PFSK-1 (cell line): ENCODE measurements at regions not wholly inside any gene's neighbourhood (a gene's known extent, or its start where the extent isn't known, plus 50 kb on each side); places are given as distances from the start of the nearest gene placed in this dataset.

Experiments used
- FOXP2 ChIP-seq: optimal IDR thresholded peaks from 2 replicates; pipeline ENCODE3; 2011; ENCODE audit warnings: borderline replicate concordance, control low read depth, inconsistent platforms; ENCODE audit not compliant: insufficient read depth; ENCODE audit errors: extremely low read length, extremely low read depth
- POLR2AphosphoS5 ChIP-seq: IDR thresholded peaks from 2 replicates; pipeline ENCODE4 v1.6.1; 2012; ENCODE audit warnings: low read depth, mild to moderate bottlenecking, control low read depth, low read length, moderate library complexity
- SIN3A ChIP-seq: IDR thresholded peaks from 2 replicates; pipeline ENCODE4 v1.6.1; 2012; ENCODE audit warnings: mild to moderate bottlenecking, low read length, moderate library complexity, borderline replicate concordance; ENCODE audit not compliant: insufficient read depth
- TAF1 ChIP-seq: IDR thresholded peaks from 2 replicates; pipeline ENCODE4 v1.6.1; 2012; ENCODE audit warnings: low read length, control low read depth, borderline replicate concordance; ENCODE audit not compliant: insufficient read depth
- TF ChIP-seq, protein P1 (sequence below), 2 experiments: IDR thresholded peaks; 2 replicates each; pipeline versions ENCODE4 v1.6.1 to v1.8.0; 2011 to 2012; ENCODE audit warnings: low read depth in 2 of 2, low read length in 2 of 2, control low read depth in 1 of 2, inconsistent platforms in 1 of 2, mild to moderate bottlenecking in 1 of 2, moderate library complexity in 1 of 2; ENCODE audit not compliant: insufficient read depth in 1 of 2

DNA sequence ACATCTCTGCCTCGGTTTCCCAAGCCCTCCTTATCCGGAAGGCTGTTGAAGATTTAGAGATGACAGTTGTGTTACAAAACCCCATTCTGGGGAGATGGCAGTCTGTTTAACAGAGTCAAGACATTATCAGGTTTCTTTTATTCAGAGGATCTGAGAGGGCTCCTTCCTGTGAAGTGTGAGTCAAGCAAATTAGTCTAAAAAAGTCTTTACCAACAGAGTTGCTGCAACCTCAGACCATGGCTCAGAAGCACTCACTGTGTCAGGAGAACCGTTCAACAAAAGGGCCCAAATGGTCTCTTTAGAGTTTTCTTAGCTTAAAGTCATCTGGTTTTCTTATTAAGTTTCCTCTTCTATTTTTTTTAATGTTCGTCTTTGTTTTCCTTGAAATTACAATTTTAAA is 717.8 kb downstream of the EPM2A start:
- no peak for TF ChIP-seq FOXP2

DNA sequence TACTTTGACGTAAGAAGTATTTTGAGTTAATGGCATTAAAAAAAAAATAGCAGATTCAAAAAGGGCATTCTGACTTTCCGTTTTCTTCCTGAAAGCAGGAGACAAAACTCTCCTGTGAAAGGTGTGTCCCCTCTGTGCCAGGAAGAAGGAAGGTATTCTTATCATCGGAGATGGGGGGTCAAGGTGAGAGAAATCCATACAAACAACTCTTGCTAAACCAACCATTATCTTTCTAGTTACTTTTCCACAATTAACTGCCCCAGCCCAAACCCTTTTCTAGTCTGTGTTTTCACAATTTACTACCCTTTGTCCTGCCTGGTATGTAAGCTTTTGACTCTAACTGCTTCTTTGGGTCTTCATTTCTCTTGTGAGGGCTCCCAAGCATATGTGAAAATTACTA is 717.3 kb downstream of the EPM2A start:
- TF ChIP-seq TAF1 (no peak), SIN3A (no peak), POLR2AphosphoS5 (no peak), FOXP2 (no peak)
- TF ChIP-seq, protein P1, sequence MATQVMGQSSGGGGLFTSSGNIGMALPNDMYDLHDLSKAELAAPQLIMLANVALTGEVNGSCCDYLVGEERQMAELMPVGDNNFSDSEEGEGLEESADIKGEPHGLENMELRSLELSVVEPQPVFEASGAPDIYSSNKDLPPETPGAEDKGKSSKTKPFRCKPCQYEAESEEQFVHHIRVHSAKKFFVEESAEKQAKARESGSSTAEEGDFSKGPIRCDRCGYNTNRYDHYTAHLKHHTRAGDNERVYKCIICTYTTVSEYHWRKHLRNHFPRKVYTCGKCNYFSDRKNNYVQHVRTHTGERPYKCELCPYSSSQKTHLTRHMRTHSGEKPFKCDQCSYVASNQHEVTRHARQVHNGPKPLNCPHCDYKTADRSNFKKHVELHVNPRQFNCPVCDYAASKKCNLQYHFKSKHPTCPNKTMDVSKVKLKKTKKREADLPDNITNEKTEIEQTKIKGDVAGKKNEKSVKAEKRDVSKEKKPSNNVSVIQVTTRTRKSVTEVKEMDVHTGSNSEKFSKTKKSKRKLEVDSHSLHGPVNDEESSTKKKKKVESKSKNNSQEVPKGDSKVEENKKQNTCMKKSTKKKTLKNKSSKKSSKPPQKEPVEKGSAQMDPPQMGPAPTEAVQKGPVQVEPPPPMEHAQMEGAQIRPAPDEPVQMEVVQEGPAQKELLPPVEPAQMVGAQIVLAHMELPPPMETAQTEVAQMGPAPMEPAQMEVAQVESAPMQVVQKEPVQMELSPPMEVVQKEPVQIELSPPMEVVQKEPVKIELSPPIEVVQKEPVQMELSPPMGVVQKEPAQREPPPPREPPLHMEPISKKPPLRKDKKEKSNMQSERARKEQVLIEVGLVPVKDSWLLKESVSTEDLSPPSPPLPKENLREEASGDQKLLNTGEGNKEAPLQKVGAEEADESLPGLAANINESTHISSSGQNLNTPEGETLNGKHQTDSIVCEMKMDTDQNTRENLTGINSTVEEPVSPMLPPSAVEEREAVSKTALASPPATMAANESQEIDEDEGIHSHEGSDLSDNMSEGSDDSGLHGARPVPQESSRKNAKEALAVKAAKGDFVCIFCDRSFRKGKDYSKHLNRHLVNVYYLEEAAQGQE (IDR thresholded peaks at IDR 0.05; ENCODE audit: insufficient read depth in 1 of 2, low read depth in 2 of 2, low read length in 2 of 2): no peak

DNA sequence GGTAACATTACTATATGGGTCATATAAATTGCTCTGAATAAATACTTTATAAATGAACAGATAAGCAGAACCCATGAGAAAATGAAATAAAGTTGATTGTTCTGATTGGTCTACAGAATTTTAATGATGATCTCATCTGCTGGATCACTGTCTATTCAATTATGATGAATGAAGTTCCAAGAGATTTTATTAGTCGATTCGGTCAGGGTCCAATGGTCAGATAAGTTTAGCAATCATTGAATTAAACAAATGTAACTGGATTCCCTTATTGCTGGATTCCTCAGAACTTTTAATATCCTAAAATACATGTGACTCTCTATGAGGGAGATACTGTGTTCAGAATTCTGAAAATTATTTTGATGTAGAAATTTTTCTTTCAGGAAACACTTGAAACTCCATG is 715.2 kb downstream of the EPM2A start:
- no peak for TF ChIP-seq FOXP2
- no peak for TF ChIP-seq TAF1
- TF ChIP-seq, protein P1 (IDR thresholded peaks at IDR 0.05; ENCODE audit: insufficient read depth in 1 of 2, low read depth in 2 of 2, low read length in 2 of 2): no peak
- TF ChIP-seq SIN3A: no peak
- TF ChIP-seq POLR2AphosphoS5: no peak

DNA sequence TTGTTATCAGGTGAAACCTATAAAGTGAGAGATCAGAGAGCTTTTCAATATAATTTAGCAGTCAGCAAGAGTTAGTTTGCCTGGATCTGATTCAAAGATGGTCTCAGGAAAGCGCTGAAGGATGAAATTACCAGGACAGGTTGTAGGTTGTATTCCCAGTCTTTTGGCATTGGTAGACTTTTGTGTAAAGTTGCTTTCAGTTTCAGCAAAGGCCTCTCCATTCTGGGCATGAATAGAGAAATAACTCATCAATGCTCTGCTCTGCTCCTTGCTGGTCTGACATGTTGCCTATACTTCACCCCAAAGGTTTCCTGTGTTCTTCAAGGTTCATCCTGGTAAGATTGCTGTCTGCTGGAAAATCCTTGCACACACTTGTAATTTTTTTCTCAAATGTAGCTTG is 714.8 kb downstream of the EPM2A start:
- no peak for TF ChIP-seq FOXP2
- TF ChIP-seq POLR2AphosphoS5: no peak
- TF ChIP-seq SIN3A: no peak
- TF ChIP-seq, protein P1 (IDR thresholded peaks at IDR 0.05; ENCODE audit: insufficient read depth in 1 of 2, low read depth in 2 of 2, low read length in 2 of 2): no peak
- TF ChIP-seq TAF1: no peak

DNA sequence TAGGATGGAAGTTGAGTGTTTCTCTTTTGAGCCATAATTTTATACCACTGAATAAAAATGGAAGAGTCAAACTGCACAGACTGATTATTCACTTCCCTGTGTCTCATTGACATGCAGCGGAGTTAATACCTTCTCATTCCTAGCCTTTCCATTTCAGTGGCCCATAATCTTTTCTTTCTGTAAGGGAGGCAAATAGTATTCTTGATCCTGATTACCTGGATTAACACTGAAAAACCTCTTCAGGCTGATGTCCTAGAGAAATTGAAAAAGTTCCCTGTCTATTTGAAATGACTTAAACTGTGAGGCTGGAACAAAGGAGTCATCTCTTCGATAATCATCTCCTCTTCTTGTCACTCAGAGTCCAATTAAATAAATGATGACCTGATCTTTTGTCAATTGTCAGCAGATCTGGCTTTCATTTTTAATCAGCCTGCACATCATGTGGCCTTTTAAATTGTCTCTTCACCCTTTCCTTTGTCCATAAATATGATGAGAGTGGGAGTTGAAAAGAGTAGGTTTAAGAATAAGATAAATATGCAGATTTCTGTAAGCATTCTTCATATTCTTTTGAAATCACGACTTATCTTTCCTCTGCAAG is 713.0 kb downstream of the EPM2A start:
- TF ChIP-seq, protein P1 (IDR thresholded peaks at IDR 0.05; ENCODE audit: insufficient read depth in 1 of 2, low read depth in 2 of 2, low read length in 2 of 2): no peak
- no peak for TF ChIP-seq POLR2AphosphoS5
- TF ChIP-seq TAF1: no peak
- no peak for TF ChIP-seq SIN3A
- no peak for TF ChIP-seq FOXP2
